IMR-90 (cell line): ENCODE measurements at regions not wholly inside any gene's neighbourhood (a gene's known extent, or its start where the extent isn't known, plus 50 kb on each side); places are given as distances from the start of the nearest gene placed in this dataset.

Experiments
- CTCF ChIP-seq: conservative IDR thresholded peaks from 2 replicates; pipeline ENCODE4 v1.5.1; 2012; ENCODE audit warnings: mild to moderate bottlenecking, low read depth, low read length, improper control_type of control experiment
- ELK1 ChIP-seq: fragments of 150-350 bp; IDR thresholded peaks from 2 replicates; pipeline ENCODE4 v1.6.1; 2016; ENCODE audit warnings: low read depth, mild to moderate bottlenecking, low read length, moderate library complexity, borderline replicate concordance
- MAZ ChIP-seq: IDR thresholded peaks from 2 replicates; pipeline ENCODE4 v1.6.1; 2012; ENCODE audit warnings: low read depth, mild to moderate bottlenecking, low read length, improper control_type of control experiment, moderate library complexity, borderline replicate concordance
- MXI1 ChIP-seq: IDR thresholded peaks from 2 replicates; pipeline ENCODE4 v1.6.1; 2012; ENCODE audit warnings: low read depth, mild to moderate bottlenecking, low read length, moderate library complexity, borderline replicate concordance
- POLR2A ChIP-seq: IDR thresholded peaks from 2 replicates; pipeline ENCODE4 v1.6.1; 2012; ENCODE audit warnings: mild to moderate bottlenecking, low read depth, low read length
- RCOR1 ChIP-seq: IDR thresholded peaks from 2 replicates; pipeline ENCODE4 v1.6.1; 2012; ENCODE audit warnings: mild to moderate bottlenecking, low read length, improper control_type of control experiment; ENCODE audit not compliant: insufficient replicate concordance
- SMC3 ChIP-seq: fragments of 150-350 bp; IDR thresholded peaks from 2 replicates; pipeline ENCODE4 v1.6.1; 2016; ENCODE audit warnings: low read depth, mild to moderate bottlenecking, antibody characterized with exemption, low read length, moderate library complexity
- USF2 ChIP-seq: fragments of 150-350 bp; IDR thresholded peaks from 2 replicates; pipeline ENCODE4 v1.6.1; 2017; ENCODE audit warnings: mild to moderate bottlenecking, antibody characterized with exemption, low read length, low read depth

- TF ChIP-seq CTCF (no peak), ELK1 (no peak), USF2 (no peak), MXI1 (no peak), MAZ (no peak), POLR2A (no peak), RCOR1 (no peak), SMC3 (no peak)
These were observed 300.9 kb upstream of the DCN start for GRCh38 chr12:91483471-91483985.
